ENCODE measurements at regions not wholly inside any gene's neighbourhood (a gene's known extent, or its start where the extent isn't known, plus 50 kb on each side); places are given as distances from the start of the nearest gene placed in this dataset.

GRCh38 chr11:80096736-80097135, 655.9 kb upstream of the TENM4 start:
- TF ChIP-seq CTCF (IDR thresholded peaks at IDR 0.05; ENCODE audit: low read depth, low read length), result no peak
- peak; percentile 83 for DNase-seq (ENCODE audit: low read depth, low spot score)
- in situ Hi-C loops (cut with HindIII; ENCODE audit: low sequenced_read_pairs), result no loop called here
- no peak overlapping the region for H3K4me3 ChIP-seq (ENCODE audit: low read depth, low read length)

- DNase-seq (ENCODE audit: low read depth, low spot score), result no peak
- TF ChIP-seq CTCF (IDR thresholded peaks at IDR 0.05; ENCODE audit: low read depth, low read length), result no peak
- H3K4me3 ChIP-seq (ENCODE audit: low read depth, low read length), result no peak overlapping the region
- in situ Hi-C loops (cut with HindIII; ENCODE audit: low sequenced_read_pairs), result no loop called here
These were observed 645.7 kb upstream of the TENM4 start for GRCh38 chr11:80086496-80087055.

- in situ Hi-C loops (cut with HindIII; ENCODE audit: low sequenced_read_pairs), result no loop called here
- TF ChIP-seq CTCF (IDR thresholded peaks at IDR 0.05; ENCODE audit: low read depth, low read length), result no peak
- H3K4me3 ChIP-seq (ENCODE audit: low read depth, low read length), result no peak overlapping the region
- DNase-seq (ENCODE audit: low read depth, low spot score), result no peak
These were observed 644.7 kb upstream of the TENM4 start for GRCh38 chr11:80085563-80085962.

- TF ChIP-seq CTCF (IDR thresholded peaks at IDR 0.05; ENCODE audit: low read depth, low read length), result no peak
- DNase-seq (ENCODE audit: low read depth, low spot score), result no peak
- no peak overlapping the region for H3K4me3 ChIP-seq (ENCODE audit: low read depth, low read length)
- in situ Hi-C loops (cut with HindIII; ENCODE audit: low sequenced_read_pairs), result no loop called here
These were observed 643.8 kb upstream of the TENM4 start for GRCh38 chr11:80084608-80085007.

- no peak for DNase-seq (ENCODE audit: low read depth, low spot score)
- no peak for TF ChIP-seq CTCF (IDR thresholded peaks at IDR 0.05; ENCODE audit: low read depth, low read length)
- H3K4me3 ChIP-seq (ENCODE audit: low read depth, low read length), result no peak overlapping the region
- in situ Hi-C loops (cut with HindIII; ENCODE audit: low sequenced_read_pairs), result no loop called here
These were observed 642.7 kb upstream of the TENM4 start for GRCh38 chr11:80083531-80083951.

- no peak for TF ChIP-seq CTCF (IDR thresholded peaks at IDR 0.05; ENCODE audit: low read depth, low read length)
- DNase-seq (ENCODE audit: low read depth, low spot score), result no peak
- in situ Hi-C loops (cut with HindIII; ENCODE audit: low sequenced_read_pairs), result no loop called here
These were observed 641.6 kb upstream of the TENM4 start for GRCh38 chr11:80082406-80082805.

GRCh38 chr11:80077113-80077512, 636.3 kb upstream of the TENM4 start:
- in situ Hi-C loops (cut with HindIII; ENCODE audit: low sequenced_read_pairs), result no loop called here
- TF ChIP-seq CTCF (IDR thresholded peaks at IDR 0.05; ENCODE audit: low read depth, low read length), result no peak
- no peak for DNase-seq (ENCODE audit: low read depth, low spot score)
- H3K4me3 ChIP-seq (ENCODE audit: low read depth, low read length), result no peak overlapping the region

More at GRCh38 chr11:80082406-80082805, 641.6 kb upstream of the TENM4 start:
- no peak overlapping the region for H3K4me3 ChIP-seq (ENCODE audit: low read depth, low read length)
